ENCODE measurements at regions not wholly inside any gene's neighbourhood (a gene's known extent, or its start where the extent isn't known, plus 50 kb on each side); places are given as distances from the start of the nearest gene placed in this dataset.

GRCh38 chr1:101089613-101090338 is 64.2 kb upstream of the DPH5 start:
- no peak for TF ChIP-seq CTCF (conservative IDR thresholded peaks at IDR 0.05; ENCODE audit: low read depth in 2 of 2)
- TF ChIP-seq ETS1 (IDR thresholded peaks at IDR 0.05), result no peak
- no peak for TF ChIP-seq EZH2 (IDR thresholded peaks at IDR 0.05; ENCODE audit: low read depth, unreplicated experiment)
- TF ChIP-seq EZH2phosphoT487 (IDR thresholded peaks at IDR 0.05; ENCODE audit: unreplicated experiment), result no peak
- TF ChIP-seq REST (IDR thresholded peaks at IDR 0.05; ENCODE audit: unreplicated experiment), result no peak
- TF ChIP-seq POLR2AphosphoS5 (IDR thresholded peaks at IDR 0.05; ENCODE audit: low read depth), result no peak
- no peak for TF ChIP-seq ZNF331 (CRISPR knock-in tag; IDR thresholded peaks at IDR 0.05; ENCODE audit: low read depth)
- TF ChIP-seq JUNB (IDR thresholded peaks at IDR 0.05; ENCODE audit: unreplicated experiment), result no peak
- no peak for TF ChIP-seq ZNF462 (CRISPR knock-in tag; IDR thresholded peaks at IDR 0.05)
- TF ChIP-seq CREB1 (CRISPR knock-in tag; IDR thresholded peaks at IDR 0.05; ENCODE audit: low read depth), result no peak
- no peak for TF ChIP-seq ZNF114 (CRISPR knock-in tag; IDR thresholded peaks at IDR 0.05)
- TF ChIP-seq NANOG (IDR thresholded peaks at IDR 0.05; ENCODE audit: borderline replicate concordance), result no peak

Data from GM23338 (cell line).